SK-N-SH (cell line): ENCODE measurements at regions not wholly inside any gene's neighbourhood (a gene's known extent, or its start where the extent isn't known, plus 50 kb on each side); places are given as distances from the start of the nearest gene placed in this dataset.

Experiments
- CTCF ChIA-PET: fragments of 300-600, 350-600 bp; formaldehyde crosslinking; extraction: SDS; loops from one replicate; lab custom pipeline; 2021; lab: Yijun Ruan, JAX
- POLR2A ChIA-PET: fragments of 350-600 bp; sonication (Branson Sonifier 250); formaldehyde crosslinking; extraction: SDS; loops from one replicate; lab custom pipeline; 2020; ENCODE audit warnings: antibody characterized with exemption, inconsistent platforms; lab: Yijun Ruan, JAX
- DNase-seq: peaks from one replicate; pipeline ENCODE4 v3.0.0; 2012
- H2AFZ ChIP-seq: fragments of 200-600 bp; sonication (generic); 2 replicates; pipeline ENCODE4 v1.8.1; 2016; ENCODE audit warnings: antibody characterized with exemption, mild to moderate bottlenecking, low read depth
- H3F3A ChIP-seq: fragments of 200-600 bp; sonication (generic); replicated peaks from 2 replicates; pipeline ENCODE3; 2016; ENCODE audit warnings: antibody characterized with exemption, mild to moderate bottlenecking; ENCODE audit not compliant: insufficient read depth
- H3K27ac ChIP-seq, 2 experiments: fragments of 200-500 bp in 1 of 2; fragments of 200-600 bp in 1 of 2; sonication (Bioruptor generic) in 1 of 2; sonication (generic), shearing (Covaris generic) in 1 of 2; 2 replicates each; pipeline versions ENCODE4 v1.5.1 to v1.6.1; 2014 to 2016; ENCODE audit warnings: low read depth in 2 of 2, inconsistent platforms in 1 of 2, low read length in 1 of 2, mild to moderate bottlenecking in 1 of 2, mixed read lengths in 1 of 2
- H3K27me3 ChIP-seq: fragments of 200-600 bp; sonication (generic), shearing (Covaris generic); 2 replicates; pipeline ENCODE4 v1.6.1; 2016; ENCODE audit warnings: mixed run types; ENCODE audit not compliant: insufficient read depth
- H3K36me3 ChIP-seq, 2 experiments: fragments of 200-500 bp in 1 of 2; fragments of 200-600 bp in 1 of 2; sonication (Bioruptor generic) in 1 of 2; sonication (generic) in 1 of 2; replicated peaks in 1 of 2; 2 replicates each; pipeline versions ENCODE3 to v1.5.1; 2014 to 2016; ENCODE audit warnings: low read length in 1 of 2, mild to moderate bottlenecking in 1 of 2; ENCODE audit not compliant: insufficient read depth in 2 of 2, control insufficient read depth in 1 of 2
- H3K4me1 ChIP-seq, 2 experiments: fragments of 200-500 bp in 1 of 2; fragments of 200-600 bp in 1 of 2; sonication (Bioruptor generic) in 1 of 2; sonication (generic), shearing (Covaris generic) in 1 of 2; 2 replicates each; pipeline versions ENCODE4 v1.5.1 to v1.6.1; 2014 to 2016; ENCODE audit warnings: low read depth in 1 of 2, low read length in 1 of 2, mixed run types in 1 of 2; ENCODE audit not compliant: insufficient read depth in 2 of 2, control insufficient read depth in 1 of 2
- H3K4me2 ChIP-seq: fragments of 200-600 bp; sonication (generic), shearing (Covaris generic); 2 replicates; pipeline ENCODE4 v1.6.1; 2017; ENCODE audit warnings: mixed run types
- H3K4me3 ChIP-seq, 2 experiments: fragments of 200-500 bp in 1 of 2; fragments of 200-600 bp in 1 of 2; sonication (Bioruptor generic) in 1 of 2; sonication (generic), shearing (Covaris generic) in 1 of 2; 2 replicates each; pipeline versions ENCODE4 v1.5.1 to v1.8.1; 2014 to 2016; ENCODE audit warnings: low read depth in 2 of 2, inconsistent platforms in 1 of 2, low read length in 1 of 2, mild to moderate bottlenecking in 1 of 2, mixed read lengths in 1 of 2, moderate library complexity in 1 of 2
- H3K79me2 ChIP-seq: fragments of 200-600 bp; sonication (generic); 2 replicates; pipeline ENCODE4 v1.8.1; 2017; ENCODE audit warnings: mild to moderate bottlenecking; ENCODE audit not compliant: insufficient read depth
- H3K9ac ChIP-seq: fragments of 200-600 bp; sonication (generic); 2 replicates; pipeline ENCODE4 v1.6.1; 2017; ENCODE audit warnings: mixed run types
- H3K9me2 ChIP-seq: fragments of 200-600 bp; sonication (generic); 2 replicates; pipeline ENCODE4 v1.6.1; 2017; ENCODE audit warnings: mixed run types
- H3K9me3 ChIP-seq: fragments of 200-600 bp; sonication (generic); 2 replicates; pipeline ENCODE4 v1.6.1; 2017; ENCODE audit warnings: mixed run types, mild to moderate bottlenecking, moderate library complexity
- H4K20me1 ChIP-seq: fragments of 200-600 bp; sonication (generic); 2 replicates; pipeline ENCODE4 v1.6.1; 2017; ENCODE audit warnings: mild to moderate bottlenecking, mixed run types; ENCODE audit not compliant: insufficient read depth
- CHD2 ChIP-seq: fragments of 150-350 bp; IDR thresholded peaks from 2 replicates; pipeline ENCODE4 v1.6.1; 2018; ENCODE audit warnings: low read length; ENCODE audit not compliant: partially characterized antibody
- EP300 ChIP-seq, 2 experiments: IDR thresholded peaks; 2 replicates each; pipeline versions ENCODE4 v1.4.0 to v1.6.1; 2012; ENCODE audit warnings: borderline replicate concordance in 1 of 2, low read depth in 1 of 2, low read length in 1 of 2
- EZH2phosphoT487 ChIP-seq: fragments of 200-600 bp; sonication (generic); IDR thresholded peaks from 2 replicates; pipeline ENCODE4 v1.6.1; 2017; ENCODE audit warnings: low read depth, mixed run types, mild to moderate bottlenecking, antibody characterized with exemption, moderate library complexity, borderline replicate concordance
- FOSL2 ChIP-seq: IDR thresholded peaks from 2 replicates; pipeline ENCODE4 v1.4.0; 2012; ENCODE audit warnings: low read depth, mild to moderate bottlenecking, moderate library complexity, borderline replicate concordance
- FOXM1 ChIP-seq: IDR thresholded peaks from 2 replicates; pipeline ENCODE4 v1.4.0; 2012; ENCODE audit warnings: low read depth, mild to moderate bottlenecking
- GATA2 ChIP-seq: sonication (generic); formaldehyde crosslinking; IDR thresholded peaks from 2 replicates; pipeline ENCODE4 v1.5.0; 2020; ENCODE audit warnings: mild to moderate bottlenecking, missing genetic modification reagents
- JUND ChIP-seq: IDR thresholded peaks from 2 replicates; pipeline ENCODE4 v1.4.0; 2012
- RFX5 ChIP-seq: IDR thresholded peaks from 2 replicates; pipeline ENCODE4 v1.6.1; 2012; ENCODE audit warnings: mild to moderate bottlenecking, improper control_type of control experiment, low read length
- SIN3A ChIP-seq: IDR thresholded peaks from 2 replicates; pipeline ENCODE4 v1.6.1; 2012; ENCODE audit warnings: low read depth, mild to moderate bottlenecking, low read length, moderate library complexity, borderline replicate concordance
- TAF1 ChIP-seq: IDR thresholded peaks from 2 replicates; pipeline ENCODE4 v1.6.1; 2012; ENCODE audit warnings: low read depth, mild to moderate bottlenecking, low read length, moderate library complexity, borderline replicate concordance
- WGBS: methylation state at CpG from one replicate; pipeline ENCODE4 v1.1.6; 2017; ENCODE audit warnings: low lambda C conversion rate; 5-methylcytosine and 5-hydroxymethylcytosine counted together
- TF ChIP-seq, protein P1 (sequence below): fragments of 150-350 bp; IDR thresholded peaks from 2 replicates; pipeline ENCODE4 v1.6.1; 2016; ENCODE audit warnings: mild to moderate bottlenecking, low read depth, low read length
- TF ChIP-seq, protein P2 (sequence below): IDR thresholded peaks from 2 replicates; pipeline ENCODE4 v1.4.0; 2012; ENCODE audit warnings: low read depth, borderline replicate concordance
- TF ChIP-seq, protein P3 (sequence below): IDR thresholded peaks from 2 replicates; pipeline ENCODE4 v1.4.0; 2012; ENCODE audit warnings: low read depth, borderline replicate concordance
- TF ChIP-seq, protein P4 (sequence below): IDR thresholded peaks from 2 replicates; pipeline ENCODE4 v1.4.0; 2012; ENCODE audit warnings: low read depth
- TF ChIP-seq, protein P5 (sequence below): IDR thresholded peaks from 2 replicates; pipeline ENCODE4; 2012

DNA sequence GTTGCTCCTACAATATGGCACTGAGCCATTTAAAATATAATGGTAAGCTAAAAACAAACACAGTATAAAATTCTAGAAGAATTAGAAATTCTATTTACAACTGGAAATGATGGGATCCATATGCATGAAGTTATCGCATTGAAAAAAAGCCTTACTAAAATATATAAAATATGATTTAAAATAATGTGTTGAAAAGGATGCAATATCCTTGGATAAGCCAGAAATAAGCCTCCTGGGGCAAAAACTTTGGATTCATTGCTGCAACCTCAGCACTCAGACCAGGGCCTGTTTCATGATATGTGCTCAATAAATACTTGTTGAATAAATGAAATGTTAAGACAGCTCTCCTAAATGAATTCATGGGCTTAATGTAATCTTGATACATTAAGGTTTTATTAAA lies 170.2 kb downstream of the SEM1 start:
- ChIA-PET POLR2A (no interaction called here), CTCF (interaction anchor here (0.6 to 1.3 kb wide), 3 partner anchors 47 to 488 kb away, joined by 3 to 4 read pairs (median 3); no protein-coding TSS in a partner anchor)
- H3K9me2 ChIP-seq = no peaks in the 10 kb centered on the region
- no peak overlapping the region for H3K27ac ChIP-seq
- H3K9me3 ChIP-seq = no peaks in the 10 kb centered on the region
- H3F3A ChIP-seq = no peaks in the 10 kb centered on the region
- no peak overlapping the region for H3K4me3 ChIP-seq
- H4K20me1 ChIP-seq = no peaks in the 10 kb centered on the region
- no peak overlapping the region for H3K9ac ChIP-seq
- no peak overlapping the region for H2AFZ ChIP-seq
- H3K27me3 ChIP-seq = no peaks in the 10 kb centered on the region
- 80% methylated on average over 1 of the region's 1 CpG for WGBS
- no peak overlapping the region for H3K4me2 ChIP-seq
- DNase-seq = no peak
- no peaks in the 10 kb centered on the region for H3K79me2 ChIP-seq
- no peaks in the 10 kb centered on the region for H3K4me1 ChIP-seq
- TF ChIP-seq EP300 (IDR thresholded peaks at IDR 0.05; ENCODE audit: borderline replicate concordance in 1 of 2, low read depth in 1 of 2, low read length in 1 of 2) = no peak
- TF ChIP-seq JUND = no peak
- no peaks in the 10 kb centered on the region for H3K36me3 ChIP-seq

DNA sequence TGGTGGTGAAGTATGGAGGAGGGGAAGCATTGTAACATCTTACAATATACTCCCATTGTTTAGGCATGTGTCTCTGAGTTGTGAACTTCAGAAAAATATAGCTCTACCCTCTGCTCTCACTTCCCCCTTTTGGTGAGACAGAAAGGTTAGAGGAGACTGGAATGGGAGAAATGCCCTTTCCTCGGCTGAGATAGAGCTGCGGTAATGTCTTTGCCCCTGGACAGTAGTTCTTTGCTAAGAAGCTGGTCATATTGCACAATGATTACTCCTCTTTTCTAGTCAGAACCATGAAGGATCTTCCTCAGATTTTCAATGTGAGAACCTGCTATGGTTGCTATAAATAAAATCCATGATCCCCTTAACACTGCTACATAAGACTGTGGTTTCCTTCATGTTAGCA lies 171.0 kb downstream of the SEM1 start:
- Histone ChIP-seq H3K9ac (no peak overlapping the region), H3K9me3 (no peaks in the 10 kb centered on the region), H3F3A (no peaks in the 10 kb centered on the region), H3K79me2 (no peaks in the 10 kb centered on the region), H3K4me3 (no peak overlapping the region), H4K20me1 (no peaks in the 10 kb centered on the region), H3K27ac (no peak overlapping the region), H3K27me3 (no peaks in the 10 kb centered on the region), H3K4me2 (no peak overlapping the region), H3K9me2 (no peaks in the 10 kb centered on the region), H3K36me3 (no peaks in the 10 kb centered on the region), H3K4me1 (no peaks in the 10 kb centered on the region), H2AFZ (no peak overlapping the region)
- ChIA-PET POLR2A (no interaction called here), CTCF (interaction anchor here (1.2 to 1.3 kb wide), 2 partner anchors 128 to 489 kb away, joined by 3 to 4 read pairs; no protein-coding TSS in a partner anchor)
- TF ChIP-seq RFX5 (no peak), EZH2phosphoT487 (no peak), CHD2 (no peak), TAF1 (no peak), EP300 (IDR thresholded peaks at IDR 0.05; ENCODE audit: borderline replicate concordance in 1 of 2, low read depth in 1 of 2, low read length in 1 of 2) (no peak), FOSL2 (no peak), JUND (no peak), GATA2 (CRISPR knock-in tag) (no peak), SIN3A (no peak), FOXM1 (no peak)
- TF ChIP-seq, protein P1, sequence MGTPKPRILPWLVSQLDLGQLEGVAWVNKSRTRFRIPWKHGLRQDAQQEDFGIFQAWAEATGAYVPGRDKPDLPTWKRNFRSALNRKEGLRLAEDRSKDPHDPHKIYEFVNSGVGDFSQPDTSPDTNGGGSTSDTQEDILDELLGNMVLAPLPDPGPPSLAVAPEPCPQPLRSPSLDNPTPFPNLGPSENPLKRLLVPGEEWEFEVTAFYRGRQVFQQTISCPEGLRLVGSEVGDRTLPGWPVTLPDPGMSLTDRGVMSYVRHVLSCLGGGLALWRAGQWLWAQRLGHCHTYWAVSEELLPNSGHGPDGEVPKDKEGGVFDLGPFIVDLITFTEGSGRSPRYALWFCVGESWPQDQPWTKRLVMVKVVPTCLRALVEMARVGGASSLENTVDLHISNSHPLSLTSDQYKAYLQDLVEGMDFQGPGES = no peak
- TF ChIP-seq, protein P2, sequence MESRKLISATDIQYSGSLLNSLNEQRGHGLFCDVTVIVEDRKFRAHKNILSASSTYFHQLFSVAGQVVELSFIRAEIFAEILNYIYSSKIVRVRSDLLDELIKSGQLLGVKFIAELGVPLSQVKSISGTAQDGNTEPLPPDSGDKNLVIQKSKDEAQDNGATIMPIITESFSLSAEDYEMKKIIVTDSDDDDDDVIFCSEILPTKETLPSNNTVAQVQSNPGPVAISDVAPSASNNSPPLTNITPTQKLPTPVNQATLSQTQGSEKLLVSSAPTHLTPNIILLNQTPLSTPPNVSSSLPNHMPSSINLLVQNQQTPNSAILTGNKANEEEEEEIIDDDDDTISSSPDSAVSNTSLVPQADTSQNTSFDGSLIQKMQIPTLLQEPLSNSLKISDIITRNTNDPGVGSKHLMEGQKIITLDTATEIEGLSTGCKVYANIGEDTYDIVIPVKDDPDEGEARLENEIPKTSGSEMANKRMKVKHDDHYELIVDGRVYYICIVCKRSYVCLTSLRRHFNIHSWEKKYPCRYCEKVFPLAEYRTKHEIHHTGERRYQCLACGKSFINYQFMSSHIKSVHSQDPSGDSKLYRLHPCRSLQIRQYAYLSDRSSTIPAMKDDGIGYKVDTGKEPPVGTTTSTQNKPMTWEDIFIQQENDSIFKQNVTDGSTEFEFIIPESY = no peak
- TF ChIP-seq, protein P3, sequence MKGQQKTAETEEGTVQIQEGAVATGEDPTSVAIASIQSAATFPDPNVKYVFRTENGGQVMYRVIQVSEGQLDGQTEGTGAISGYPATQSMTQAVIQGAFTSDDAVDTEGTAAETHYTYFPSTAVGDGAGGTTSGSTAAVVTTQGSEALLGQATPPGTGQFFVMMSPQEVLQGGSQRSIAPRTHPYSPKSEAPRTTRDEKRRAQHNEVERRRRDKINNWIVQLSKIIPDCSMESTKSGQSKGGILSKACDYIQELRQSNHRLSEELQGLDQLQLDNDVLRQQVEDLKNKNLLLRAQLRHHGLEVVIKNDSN = no peak
- TF ChIP-seq, protein P4, sequence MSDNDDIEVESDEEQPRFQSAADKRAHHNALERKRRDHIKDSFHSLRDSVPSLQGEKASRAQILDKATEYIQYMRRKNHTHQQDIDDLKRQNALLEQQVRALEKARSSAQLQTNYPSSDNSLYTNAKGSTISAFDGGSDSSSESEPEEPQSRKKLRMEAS = no peak
- TF ChIP-seq, protein P5, sequence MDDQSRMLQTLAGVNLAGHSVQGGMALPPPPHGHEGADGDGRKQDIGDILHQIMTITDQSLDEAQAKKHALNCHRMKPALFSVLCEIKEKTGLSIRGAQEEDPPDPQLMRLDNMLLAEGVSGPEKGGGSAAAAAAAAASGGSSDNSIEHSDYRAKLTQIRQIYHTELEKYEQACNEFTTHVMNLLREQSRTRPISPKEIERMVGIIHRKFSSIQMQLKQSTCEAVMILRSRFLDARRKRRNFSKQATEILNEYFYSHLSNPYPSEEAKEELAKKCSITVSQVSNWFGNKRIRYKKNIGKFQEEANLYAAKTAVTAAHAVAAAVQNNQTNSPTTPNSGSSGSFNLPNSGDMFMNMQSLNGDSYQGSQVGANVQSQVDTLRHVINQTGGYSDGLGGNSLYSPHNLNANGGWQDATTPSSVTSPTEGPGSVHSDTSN = no peak
- no peak for DNase-seq
- 33% methylated on average over 2 of the region's 2 CpGs for WGBS
